HepG2 (cell line): ENCODE measurements at regions not wholly inside any gene's neighbourhood (a gene's known extent, or its start where the extent isn't known, plus 50 kb on each side); places are given as distances from the start of the nearest gene placed in this dataset.

Experiments used
- ARNT2 ChIP-seq: sonication (generic); formaldehyde crosslinking; IDR thresholded peaks from 2 replicates; pipeline ENCODE4 v1.8.0; 2022; ENCODE audit warnings: mild to moderate bottlenecking, low read depth, missing genetic modification reagents, moderate library complexity
- MAX ChIP-seq: IDR thresholded peaks from 2 replicates; pipeline ENCODE4 v1.6.1; 2012; ENCODE audit warnings: inconsistent platforms
- ZBTB4 ChIP-seq: sonication (generic); formaldehyde crosslinking; IDR thresholded peaks from 2 replicates; pipeline ENCODE4 v1.4.0; 2020; ENCODE audit warnings: missing genetic modification reagents, mild to moderate bottlenecking, borderline replicate concordance
- ZNF143 ChIP-seq: sonication (generic); formaldehyde crosslinking; IDR thresholded peaks from 2 replicates; pipeline ENCODE4 v1.4.0; 2020; ENCODE audit warnings: missing genetic modification reagents
- ZNF274 ChIP-seq: sonication (generic); formaldehyde crosslinking; IDR thresholded peaks from 2 replicates; pipeline ENCODE4 v1.5.1; 2020; ENCODE audit warnings: mild to moderate bottlenecking, missing genetic modification reagents

- TF ChIP-seq ZBTB4 (CRISPR knock-in tag) (no peak), ZNF274 (CRISPR knock-in tag) (no peak), ARNT2 (CRISPR knock-in tag) (no peak), MAX (no peak), ZNF143 (CRISPR knock-in tag) (no peak)
These were observed 137.5 kb downstream of the FAM76B start for GRCh38 chr11:95652002-95652472.
